RWPE2 (cell line): ENCODE measurements at regions not wholly inside any gene's neighbourhood (a gene's known extent, or its start where the extent isn't known, plus 50 kb on each side); places are given as distances from the start of the nearest gene placed in this dataset.
A peak's percentile ranks its signal among the peaks of the same experiment; 100 is the strongest.

Experiments used
- ATAC-seq: fragments of 200-7000 bp; cut with Tn5 transposase; 3 replicates; pipeline ENCODE4 v1.9.1; 2021; ENCODE audit warnings: low read depth
- DNase-seq: peaks from one replicate; pipeline ENCODE4 v3.0.0-alpha.2; 2020; ENCODE audit warnings: low spot score
- H3K27ac ChIP-seq: fragments of 450-650 bp; 2 replicates; pipeline ENCODE4 v1.5.1; 2017; ENCODE audit warnings: mild to moderate bottlenecking; ENCODE audit not compliant: poor library complexity, severe bottlenecking
- H3K27me3 ChIP-seq: fragments of 250-450 bp; sonication (Bioruptor Pico); 2 replicates; pipeline ENCODE4 v1.5.1; 2021; ENCODE audit warnings: mild to moderate bottlenecking, moderate library complexity; ENCODE audit not compliant: insufficient read depth, poor library complexity, severe bottlenecking
- H3K36me3 ChIP-seq: fragments of 250-450 bp; sonication (Bioruptor Pico); 2 replicates; pipeline ENCODE4 v1.5.1; 2020; ENCODE audit warnings: low read depth, mild to moderate bottlenecking, moderate library complexity
- H3K4me1 ChIP-seq: fragments of 250-450 bp; sonication (Bioruptor Pico); 2 replicates; pipeline ENCODE4 v1.5.1; 2021; ENCODE audit warnings: mild to moderate bottlenecking, moderate library complexity; ENCODE audit not compliant: insufficient read depth, poor library complexity, severe bottlenecking
- H3K4me3 ChIP-seq: fragments of 250-450 bp; sonication (Bioruptor Pico); 2 replicates; pipeline ENCODE4 v1.5.1; 2021; ENCODE audit warnings: mild to moderate bottlenecking, moderate library complexity; ENCODE audit not compliant: severe bottlenecking
- H3K9me3 ChIP-seq: fragments of 250-450 bp; sonication (Bioruptor Pico); 2 replicates; pipeline ENCODE4 v1.5.1; 2021; ENCODE audit warnings: mild to moderate bottlenecking, moderate library complexity; ENCODE audit not compliant: severe bottlenecking
- CTCF ChIP-seq: fragments of 450-650 bp; IDR thresholded peaks from one replicate; pipeline ENCODE4 v1.5.1; 2017; ENCODE audit warnings: mild to moderate bottlenecking, moderate library complexity; ENCODE audit not compliant: poor library complexity, severe bottlenecking

DNA sequence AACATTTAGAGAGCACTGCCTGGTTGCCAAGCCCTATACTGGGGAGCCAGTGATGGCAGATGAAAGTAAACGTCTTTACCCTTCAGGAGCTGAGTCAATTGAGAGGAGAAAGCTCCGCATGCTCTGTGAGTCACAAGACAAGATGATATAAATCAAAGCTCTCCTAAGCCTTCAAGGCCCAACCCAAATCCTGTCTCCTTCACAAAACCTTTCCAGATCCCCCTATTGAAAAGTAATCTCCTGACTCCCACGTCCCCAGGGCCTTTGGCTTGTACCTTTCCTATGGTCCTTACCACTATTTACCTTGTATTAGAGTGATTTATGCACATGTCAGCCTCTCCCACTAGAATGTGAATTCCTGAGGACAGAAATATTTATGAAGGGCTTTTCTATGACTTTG, 230.1 kb upstream of the TENM4 start:
- Histone ChIP-seq H3K9me3 (no peaks in the 10 kb centered on the region), H3K36me3 (no peaks in the 10 kb centered on the region), H3K27ac (no peak overlapping the region), H3K4me3 (no peak overlapping the region), H3K4me1 (no peaks in the 10 kb centered on the region), H3K27me3 (no peaks in the 10 kb centered on the region)
- TF ChIP-seq CTCF: no peak
- ATAC-seq: 0 out of 3 replicates have a peak, but pooled peaks have one; percentile 29
- no peak for DNase-seq

DNA sequence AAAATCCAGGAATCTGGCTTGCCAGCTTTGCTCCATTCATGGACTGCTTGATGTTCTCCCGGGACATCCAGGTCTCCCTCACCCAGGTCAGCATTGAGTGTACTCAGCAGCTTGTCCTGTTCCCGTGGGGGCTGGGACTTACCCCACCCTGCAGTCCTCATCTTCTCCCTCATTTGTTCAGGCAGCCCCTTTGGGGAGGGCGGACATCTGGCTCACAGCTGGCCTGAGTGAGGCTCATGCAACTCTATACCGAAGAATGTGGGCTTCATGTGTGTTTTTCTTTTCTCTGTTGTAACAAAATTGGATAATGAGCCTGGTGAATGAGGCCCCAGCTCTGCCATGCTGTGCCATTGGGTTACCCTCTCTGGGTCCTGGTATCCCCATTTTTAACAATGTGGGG, 227.7 kb upstream of the TENM4 start:
- Histone ChIP-seq H3K9me3 (no peaks in the 10 kb centered on the region), H3K27ac (no peak overlapping the region), H3K27me3 (no peaks in the 10 kb centered on the region), H3K4me3 (no peak overlapping the region), H3K4me1 (no peaks in the 10 kb centered on the region), H3K36me3 (no peaks in the 10 kb centered on the region)
- no peak for DNase-seq
- no peak for ATAC-seq
- no peak for TF ChIP-seq CTCF

GRCh38 chr11:79667380-79667779, 226.6 kb upstream of the TENM4 start:
- Histone ChIP-seq H3K4me3 (no peak overlapping the region), H3K4me1 (no peaks in the 10 kb centered on the region), H3K9me3 (no peaks in the 10 kb centered on the region), H3K27me3 (no peaks in the 10 kb centered on the region), H3K36me3 (no peaks in the 10 kb centered on the region), H3K27ac (no peak overlapping the region)
- TF ChIP-seq CTCF: no peak
- DNase-seq: no peak
- peak; percentile 53; the same call in 2 of the 3 replicates for ATAC-seq

DNA sequence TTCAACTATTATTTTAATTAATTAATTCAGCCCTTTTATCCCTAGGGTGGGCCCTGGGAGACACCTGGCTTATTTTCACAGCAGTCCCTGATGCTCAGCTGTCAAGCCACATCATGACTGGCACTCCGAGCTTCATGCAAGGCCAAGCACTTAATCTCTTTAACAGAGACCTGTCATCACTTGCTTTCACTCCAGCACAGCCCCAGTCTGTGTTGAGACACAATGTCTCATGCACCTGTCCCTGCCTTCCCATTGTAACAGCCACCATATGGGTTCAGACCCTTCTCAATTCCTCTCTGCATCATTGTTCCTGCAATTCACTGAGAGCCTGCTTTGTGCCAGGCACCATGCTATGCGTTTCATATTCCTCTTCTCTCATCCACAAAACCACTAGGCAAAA, 222.2 kb upstream of the TENM4 start:
- no peak for TF ChIP-seq CTCF
- H3K9me3 ChIP-seq: no peaks in the 10 kb centered on the region
- ATAC-seq (no peak), DNase-seq (no peak)
- H3K4me1 ChIP-seq: no peaks in the 10 kb centered on the region
- H3K36me3 ChIP-seq: no peaks in the 10 kb centered on the region
- no peak overlapping the region for H3K27ac ChIP-seq
- no peaks in the 10 kb centered on the region for H3K27me3 ChIP-seq
- H3K4me3 ChIP-seq: no peak overlapping the region

DNA sequence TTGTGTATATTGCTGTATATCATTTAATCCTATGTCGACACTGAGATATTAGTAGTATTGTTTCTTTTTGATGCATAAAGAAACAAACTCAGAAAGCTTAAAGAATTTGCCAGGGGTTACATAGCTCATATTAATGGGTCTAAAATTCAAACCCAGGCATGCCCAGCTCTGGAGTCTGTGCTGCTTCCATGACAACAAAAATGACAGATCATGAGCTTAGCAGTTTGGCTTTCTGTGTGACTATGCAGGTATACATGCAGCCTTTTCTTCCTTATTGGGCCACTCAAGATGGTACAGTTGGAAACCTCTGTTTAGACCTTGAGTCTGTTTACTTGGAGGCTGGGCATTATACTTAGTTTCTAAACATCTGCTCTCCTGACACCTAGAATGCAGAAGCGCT, 220.5 kb upstream of the TENM4 start:
- Histone ChIP-seq H3K27ac (no peak overlapping the region), H3K36me3 (no peaks in the 10 kb centered on the region), H3K27me3 (no peaks in the 10 kb centered on the region), H3K4me1 (no peaks in the 10 kb centered on the region), H3K9me3 (no peaks in the 10 kb centered on the region), H3K4me3 (no peak overlapping the region)
- ATAC-seq: no peak
- no peak for TF ChIP-seq CTCF
- DNase-seq: no peak
